ENCODE measurements at regions not wholly inside any gene's neighbourhood (a gene's known extent, or its start where the extent isn't known, plus 50 kb on each side); places are given as distances from the start of the nearest gene placed in this dataset.

DNA sequence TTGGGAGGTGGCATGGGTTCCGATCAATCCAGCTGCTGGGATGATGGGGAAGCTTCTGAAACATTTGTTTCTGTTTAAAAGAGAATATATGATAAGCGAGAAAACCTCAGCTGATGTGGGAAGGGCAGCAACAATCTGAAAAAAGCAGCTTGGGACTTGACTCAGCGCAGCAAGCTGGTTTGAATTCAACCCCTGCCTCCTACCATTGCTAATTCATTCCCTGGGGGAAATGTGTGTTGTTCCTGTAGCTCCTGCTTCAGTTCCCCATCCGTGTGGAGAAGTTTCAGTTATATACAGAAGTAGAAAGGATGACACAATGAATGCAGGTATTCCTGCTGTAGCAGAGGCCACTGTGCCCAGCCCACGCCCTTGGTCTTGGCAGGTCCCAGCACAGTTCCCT is 145.1 kb downstream of the NXNL2 start:
- Histone ChIP-seq H3K36me3 (no peaks in the 10 kb centered on the region), H3K4me3 (no peak overlapping the region), H3K27ac (no peak overlapping the region)

DNA sequence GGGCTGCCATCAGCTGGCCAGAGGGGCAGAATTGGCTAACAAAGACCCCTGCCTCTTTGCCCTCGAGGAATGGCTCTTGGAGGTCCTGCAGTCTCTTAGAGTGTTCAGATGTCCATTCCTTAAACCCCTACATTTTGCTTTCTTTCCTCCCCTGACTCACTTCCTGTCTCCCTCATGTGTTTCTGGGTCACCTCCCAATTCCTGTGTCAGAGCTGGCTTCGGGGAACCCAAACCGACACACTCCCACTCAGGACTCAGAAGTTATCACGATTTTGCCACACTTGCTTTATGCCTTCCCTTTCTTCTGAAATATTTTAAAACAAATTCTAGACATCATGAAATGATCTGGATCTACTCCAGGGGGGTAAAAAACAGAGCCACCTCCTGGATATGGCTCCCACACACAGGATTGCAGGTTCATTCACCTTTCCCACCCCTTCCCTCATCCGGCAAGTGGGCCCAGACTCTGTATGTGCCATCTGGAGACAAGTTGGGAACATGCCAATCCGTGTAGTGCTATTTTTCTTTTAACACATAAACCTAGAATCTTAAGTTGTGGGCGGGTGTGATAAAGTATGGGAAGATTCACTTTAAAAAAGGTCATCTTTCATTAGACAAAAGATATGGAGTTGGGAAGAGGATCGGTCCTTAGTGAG is 145.7 kb downstream of the NXNL2 start:
- TF ChIP-seq, protein P1, sequence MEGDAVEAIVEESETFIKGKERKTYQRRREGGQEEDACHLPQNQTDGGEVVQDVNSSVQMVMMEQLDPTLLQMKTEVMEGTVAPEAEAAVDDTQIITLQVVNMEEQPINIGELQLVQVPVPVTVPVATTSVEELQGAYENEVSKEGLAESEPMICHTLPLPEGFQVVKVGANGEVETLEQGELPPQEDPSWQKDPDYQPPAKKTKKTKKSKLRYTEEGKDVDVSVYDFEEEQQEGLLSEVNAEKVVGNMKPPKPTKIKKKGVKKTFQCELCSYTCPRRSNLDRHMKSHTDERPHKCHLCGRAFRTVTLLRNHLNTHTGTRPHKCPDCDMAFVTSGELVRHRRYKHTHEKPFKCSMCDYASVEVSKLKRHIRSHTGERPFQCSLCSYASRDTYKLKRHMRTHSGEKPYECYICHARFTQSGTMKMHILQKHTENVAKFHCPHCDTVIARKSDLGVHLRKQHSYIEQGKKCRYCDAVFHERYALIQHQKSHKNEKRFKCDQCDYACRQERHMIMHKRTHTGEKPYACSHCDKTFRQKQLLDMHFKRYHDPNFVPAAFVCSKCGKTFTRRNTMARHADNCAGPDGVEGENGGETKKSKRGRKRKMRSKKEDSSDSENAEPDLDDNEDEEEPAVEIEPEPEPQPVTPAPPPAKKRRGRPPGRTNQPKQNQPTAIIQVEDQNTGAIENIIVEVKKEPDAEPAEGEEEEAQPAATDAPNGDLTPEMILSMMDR (IDR thresholded peaks at IDR 0.05) = no peak
- Histone ChIP-seq H3K27me3 (no peaks in the 10 kb centered on the region), H3K36me3 (no peaks in the 10 kb centered on the region), H3K9me3 (no peaks in the 10 kb centered on the region), H3K4me3 (no peak overlapping the region), H3K4me1 (peaks cover 0 to 3% of the 10 kb centered on the region in 2 donors), H3K27ac (no peak overlapping the region)
- intact Hi-C loops (cut with DNase I) = no loop called here
- DNase-seq (ENCODE audit: low spot score in 2 of 2) = no peak

More for the DNA sequence above, 145.1 kb downstream of the NXNL2 start:
- peaks cover 0 to 3% of the 10 kb centered on the region in 2 donors for H3K4me1 ChIP-seq
- TF ChIP-seq, protein P1 (IDR thresholded peaks at IDR 0.05) = no peak
- no peaks in the 10 kb centered on the region for H3K9me3 ChIP-seq
- H3K27me3 ChIP-seq = no peaks in the 10 kb centered on the region
- intact Hi-C loops (cut with DNase I) = no loop called here
- no peak for DNase-seq (ENCODE audit: low spot score in 2 of 2)

DNA sequence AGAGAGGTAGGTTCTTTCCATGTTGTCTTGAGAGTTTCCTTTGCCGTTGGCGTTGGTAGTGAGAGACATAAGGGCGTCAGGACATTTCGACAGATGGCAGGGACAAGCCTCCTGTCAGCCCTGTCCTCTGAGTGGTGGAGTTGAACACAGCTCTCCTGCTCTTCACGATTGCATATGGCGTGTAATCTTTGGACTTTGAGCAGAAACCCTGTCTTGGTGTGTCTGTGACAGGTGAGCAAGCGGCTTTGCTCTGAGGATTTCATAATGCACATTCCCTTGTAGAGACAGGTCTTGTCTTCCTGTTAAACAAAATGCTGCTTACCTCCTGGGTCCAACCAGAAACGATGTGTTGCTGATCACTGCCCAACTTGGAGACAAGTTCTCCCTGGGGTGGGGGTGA is 146.5 kb downstream of the NXNL2 start:
- H3K9me3 ChIP-seq = no peaks in the 10 kb centered on the region
- intact Hi-C loops (cut with DNase I) = no loop called here
- no peaks in the 10 kb centered on the region for H3K27me3 ChIP-seq
- no peak overlapping the region for H3K27ac ChIP-seq
- H3K4me3 ChIP-seq = no peak overlapping the region
- no peaks in the 10 kb centered on the region for H3K36me3 ChIP-seq
- TF ChIP-seq, protein P1 (IDR thresholded peaks at IDR 0.05) = no peak
- DNase-seq (ENCODE audit: low spot score in 2 of 2) = no peak
- peaks cover 0 to 3% of the 10 kb centered on the region in 2 donors for H3K4me1 ChIP-seq

DNA sequence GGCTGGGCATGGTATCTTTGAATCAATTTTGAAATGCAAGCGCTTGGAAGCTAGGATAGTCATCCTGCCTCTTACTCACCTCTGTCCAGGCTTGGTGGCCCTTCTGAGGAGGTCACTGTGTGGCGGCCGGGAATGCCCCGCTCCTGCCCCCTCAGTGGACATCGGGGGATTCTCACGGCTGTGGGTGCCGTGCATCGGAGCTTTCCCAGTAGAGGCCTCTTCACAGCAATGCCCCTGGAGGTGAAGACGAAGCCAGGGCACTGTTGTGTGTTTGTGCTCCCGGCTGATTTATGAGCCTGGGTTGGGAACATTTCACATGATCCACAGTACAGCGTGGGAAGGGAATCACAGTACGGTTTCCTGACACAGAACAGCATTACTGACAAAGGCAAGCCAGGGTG is 147.5 kb downstream of the NXNL2 start:
- H3K27ac ChIP-seq = no peak overlapping the region
- no peaks in the 10 kb centered on the region for H3K9me3 ChIP-seq
- TF ChIP-seq, protein P1 (IDR thresholded peaks at IDR 0.05) = no peak
- no peaks in the 10 kb centered on the region for H3K27me3 ChIP-seq
- peaks cover 0 to 3% of the 10 kb centered on the region in 2 donors for H3K4me1 ChIP-seq
- intact Hi-C loops (cut with DNase I) = no loop called here
- H3K4me3 ChIP-seq = no peak overlapping the region
- no peaks in the 10 kb centered on the region for H3K36me3 ChIP-seq
- DNase-seq (ENCODE audit: low spot score in 2 of 2) = no peak

DNA sequence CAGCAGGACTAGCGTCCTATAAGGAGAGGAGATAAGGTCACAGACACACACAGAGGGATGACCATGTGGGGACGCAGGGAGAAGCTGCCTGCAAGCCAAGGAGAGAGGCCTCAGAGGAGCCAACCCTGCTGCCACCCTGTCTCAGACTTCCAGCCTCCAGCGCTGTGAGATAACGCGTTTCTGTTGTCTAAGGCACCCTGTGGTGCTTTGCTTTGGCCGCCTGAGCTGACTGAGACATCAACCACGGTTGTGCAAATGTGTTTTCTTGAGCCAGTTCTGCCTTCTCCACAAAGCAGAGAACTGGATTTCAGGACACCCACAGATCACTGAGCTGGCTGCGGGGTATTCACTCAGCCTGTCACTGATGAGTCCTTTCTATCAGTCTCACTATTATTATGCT is 149.1 kb downstream of the NXNL2 start:
- Histone ChIP-seq H3K9me3 (no peaks in the 10 kb centered on the region), H3K27ac (no peak overlapping the region), H3K4me1 (peaks cover 0 to 3% of the 10 kb centered on the region in 2 donors), H3K36me3 (no peaks in the 10 kb centered on the region), H3K27me3 (no peaks in the 10 kb centered on the region), H3K4me3 (no peak overlapping the region)
- TF ChIP-seq, protein P1 (IDR thresholded peaks at IDR 0.05) = no peak
- intact Hi-C loops (cut with DNase I) = no loop called here
- no peak for DNase-seq (ENCODE audit: low spot score in 2 of 2)

DNA sequence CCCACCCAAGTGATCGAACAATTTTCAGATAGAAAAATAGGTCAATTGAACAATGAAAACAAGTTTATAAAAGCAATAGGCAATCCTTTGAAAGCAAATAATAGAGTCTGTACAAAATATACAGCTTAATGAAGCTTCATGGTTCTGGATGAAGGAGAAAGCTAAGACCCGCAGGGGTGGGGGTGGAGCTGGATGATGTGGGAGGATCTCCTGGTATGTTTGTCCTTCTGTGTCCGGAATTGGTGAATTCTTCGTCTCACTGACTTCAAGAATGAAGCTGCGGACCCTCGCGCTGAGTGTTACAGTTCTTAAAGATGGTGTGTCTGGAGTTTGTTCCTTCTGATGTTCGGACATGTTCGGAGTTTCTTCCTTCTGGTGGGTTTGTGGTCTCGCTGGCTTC is 149.9 kb downstream of the NXNL2 start:
- intact Hi-C loops (cut with DNase I) = no loop called here

More for the DNA sequence above, 149.9 kb downstream of the NXNL2 start:
- no peaks in the 10 kb centered on the region for H3K36me3 ChIP-seq
- TF ChIP-seq, protein P1 (IDR thresholded peaks at IDR 0.05) = no peak
- peaks cover 0 to 3% of the 10 kb centered on the region in 2 donors for H3K4me1 ChIP-seq
- no peaks in the 10 kb centered on the region for H3K9me3 ChIP-seq
- no peak overlapping the region for H3K27ac ChIP-seq
- H3K4me3 ChIP-seq = no peak overlapping the region
- DNase-seq (ENCODE audit: low spot score in 2 of 2) = no peak
- H3K27me3 ChIP-seq = no peaks in the 10 kb centered on the region
